Gastrocnemius medialis (tissue), 4 donors: ENCODE measurements at regions not wholly inside any gene's neighbourhood (a gene's known extent, or its start where the extent isn't known, plus 50 kb on each side); places are given as distances from the start of the nearest gene placed in this dataset.

Experiments used
- CTCF ChIP-seq, 5 experiments: fragments of 450-650 bp in 3 of 5; fragments of 200-600 bp in 2 of 5; sonication (generic) in 2 of 5; IDR thresholded peaks in 4 of 5; conservative IDR thresholded peaks in 1 of 5; 1 replicate in 4 of 5; 2 replicates in 1 of 5; pipeline ENCODE4 v1.5.1; 2016 to 2019; ENCODE audit warnings: antibody characterized with exemption in 5 of 5, mild to moderate bottlenecking in 3 of 5, moderate library complexity in 3 of 5
- POLR2A ChIP-seq, 2 donors: fragments of 450-650 bp; IDR thresholded peaks; one replicate each; pipeline ENCODE4 v1.6.1; 2017; ENCODE audit warnings: antibody characterized with exemption in 2 of 2, mild to moderate bottlenecking in 2 of 2, moderate library complexity in 2 of 2

- TF ChIP-seq CTCF (IDR thresholded peaks at IDR 0.05 in 4 of 5, conservative IDR thresholded peaks at IDR 0.05 in 1 of 5) (no peak), POLR2A (IDR thresholded peaks at IDR 0.05) (no peak)
Observed at GRCh38 chr15:31606194-31606669, 279.6 kb downstream of the KLF13 start.
